Panc1 (cell line): ENCODE measurements at regions not wholly inside any gene's neighbourhood (a gene's known extent, or its start where the extent isn't known, plus 50 kb on each side); places are given as distances from the start of the nearest gene placed in this dataset.

Experiments used
- ATAC-seq: fragments of 200-7000 bp; cut with Tn5 transposase; 2 replicates; pipeline ENCODE4 v1.9.1; 2020; ENCODE audit warnings: mild to moderate bottlenecking, moderate library complexity
- BruUV-seq: library from RNA; stranded (reverse); fragments of 400-500 nt; replicated peaks from 2 replicates; lab custom pipeline; 2021; lab: Mats Ljungman, UMichigan
- CTCF ChIA-PET: fragments of 300-600 bp; sonication (Branson Sonifier 250); formaldehyde crosslinking; loops from one replicate; lab custom pipeline; 2022; ENCODE audit warnings: antibody characterized with exemption; lab: Charles Lee
- POLR2A ChIA-PET: fragments of 300-600 bp; sonication (Branson Sonifier 250); formaldehyde crosslinking; loops from one replicate; lab custom pipeline; 2022; ENCODE audit warnings: antibody characterized with exemption; lab: Charles Lee
- DNase-seq: peaks from one replicate; pipeline ENCODE4 v3.0.0-alpha.2; 2010; ENCODE audit warnings: low read depth, low spot score
- H3K27ac ChIP-seq: 2 replicates; pipeline ENCODE4 v1.5.1; 2011; ENCODE audit warnings: mild to moderate bottlenecking, low read length, inconsistent platforms
- H3K27me3 ChIP-seq: fragments of 200-500 bp; sonication (Bioruptor generic); 2 replicates; pipeline ENCODE4 v1.6.0; 2014; ENCODE audit warnings: low read length, inconsistent platforms; ENCODE audit not compliant: control insufficient read depth, insufficient read depth
- H3K36me3 ChIP-seq: fragments of 200-500 bp; sonication (Bioruptor generic); 2 replicates; pipeline ENCODE4 v1.5.1; 2014; ENCODE audit warnings: inconsistent platforms, mild to moderate bottlenecking, low read length, moderate library complexity; ENCODE audit not compliant: control insufficient read depth, insufficient read depth
- H3K4me1 ChIP-seq: 2 replicates; pipeline ENCODE4 v1.5.1; 2011; ENCODE audit warnings: inconsistent platforms, mild to moderate bottlenecking, low read length, moderate library complexity; ENCODE audit not compliant: control insufficient read depth, insufficient read depth
- H3K4me3 ChIP-seq, 2 experiments: 2 replicates each; pipeline ENCODE4 v1.5.1; 2011 to 2012; ENCODE audit warnings: low read depth in 2 of 2, low read length in 2 of 2, mild to moderate bottlenecking in 2 of 2, inconsistent platforms in 1 of 2, moderate library complexity in 1 of 2
- H3K9me3 ChIP-seq: fragments of 200-500 bp; sonication (Bioruptor generic); 2 replicates; pipeline ENCODE4 v1.5.1; 2014; ENCODE audit warnings: low read depth, mild to moderate bottlenecking, inconsistent platforms, low read length, moderate library complexity; ENCODE audit not compliant: control insufficient read depth, insufficient read depth
- CTCF ChIP-seq: fragments of 450-650 bp; IDR thresholded peaks from 2 replicates; pipeline ENCODE4 v1.5.1; 2017; ENCODE audit warnings: mild to moderate bottlenecking
- POLR2AphosphoS5 ChIP-seq: IDR thresholded peaks from 2 replicates; pipeline ENCODE4 v1.6.1; 2012; ENCODE audit warnings: mild to moderate bottlenecking, low read depth, low read length, moderate library complexity
- REST ChIP-seq, 2 experiments: IDR thresholded peaks; 2 replicates each; pipeline ENCODE4 v1.6.1; 2011 to 2012; ENCODE audit warnings: low read depth in 2 of 2, control low read depth in 1 of 2, low read length in 1 of 2, mild to moderate bottlenecking in 1 of 2, moderate library complexity in 1 of 2; ENCODE audit not compliant: insufficient read depth in 1 of 2
- SIN3A ChIP-seq: IDR thresholded peaks from 2 replicates; pipeline ENCODE4 v1.6.1; 2012; ENCODE audit warnings: low read depth, mild to moderate bottlenecking, low read length, moderate library complexity, borderline replicate concordance; ENCODE audit not compliant: insufficient read depth
- TCF7L2 ChIP-seq: IDR thresholded peaks from 2 replicates; pipeline ENCODE4 v1.6.1; 2011; ENCODE audit warnings: mild to moderate bottlenecking, low read depth, low read length, inconsistent platforms
- in situ Hi-C: cut with HindIII; loops from 2 replicates; pipeline ENCODE4 v1.10.0; 2016; ENCODE audit warnings: low sequenced_read_pairs, low pct_unique_long_range_greater_than_20kb
- intact Hi-C: fragments of 100-400 bp; cut with micrococcal nuclease; formaldehyde crosslinking; loops from one replicate; pipeline ENCODE4 v1.10.0; 2022; ENCODE audit not compliant: unreplicated experiment

DNA sequence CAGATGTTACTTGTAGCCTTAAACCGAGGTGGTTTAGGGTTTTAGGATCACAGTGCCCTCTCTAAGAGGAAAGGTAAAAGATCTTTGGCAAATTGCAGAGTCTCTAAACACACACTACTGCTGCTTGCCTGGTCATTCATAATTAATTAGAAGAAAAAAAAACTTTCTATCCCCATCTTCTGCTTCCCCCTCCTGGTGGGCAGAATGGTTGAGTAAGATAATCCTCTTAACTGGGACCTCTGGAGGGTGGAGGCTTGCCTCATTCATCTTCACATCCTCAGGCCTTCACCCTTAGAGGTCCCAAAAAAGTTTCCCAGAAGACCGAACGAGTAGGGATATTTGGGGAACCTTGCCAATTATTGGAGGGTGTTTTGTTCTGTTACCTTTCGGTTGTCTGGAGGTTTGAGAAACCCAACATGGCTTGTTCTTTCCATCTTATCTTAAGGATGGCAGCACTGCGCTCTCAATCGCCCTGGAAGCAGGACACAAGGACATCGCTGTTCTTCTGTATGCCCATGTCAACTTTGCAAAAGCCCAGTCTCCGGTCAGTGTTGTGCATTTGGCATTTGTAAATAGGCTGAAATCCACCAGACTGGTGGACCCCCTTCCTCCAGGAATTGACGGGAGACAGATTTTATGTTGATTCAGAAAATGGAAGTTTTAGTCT is 97.3 kb upstream of the DMRT1 start:
- in situ Hi-C loops (no loop called here), intact Hi-C loops (no loop called here)
- POLR2A ChIA-PET = no interaction called here
- BruUV-seq = no TSS peak
- CTCF ChIA-PET = no interaction called here
- Histone ChIP-seq H3K27me3 (no peaks in the 10 kb centered on the region), H3K27ac (no peak overlapping the region), H3K9me3 (no peaks in the 10 kb centered on the region), H3K36me3 (no peaks in the 10 kb centered on the region), H3K4me3 (no peak overlapping the region), H3K4me1 (no peaks in the 10 kb centered on the region)
- ATAC-seq = no peak
- TF ChIP-seq TCF7L2 = no peak
- DNase-seq = no peak

DNA sequence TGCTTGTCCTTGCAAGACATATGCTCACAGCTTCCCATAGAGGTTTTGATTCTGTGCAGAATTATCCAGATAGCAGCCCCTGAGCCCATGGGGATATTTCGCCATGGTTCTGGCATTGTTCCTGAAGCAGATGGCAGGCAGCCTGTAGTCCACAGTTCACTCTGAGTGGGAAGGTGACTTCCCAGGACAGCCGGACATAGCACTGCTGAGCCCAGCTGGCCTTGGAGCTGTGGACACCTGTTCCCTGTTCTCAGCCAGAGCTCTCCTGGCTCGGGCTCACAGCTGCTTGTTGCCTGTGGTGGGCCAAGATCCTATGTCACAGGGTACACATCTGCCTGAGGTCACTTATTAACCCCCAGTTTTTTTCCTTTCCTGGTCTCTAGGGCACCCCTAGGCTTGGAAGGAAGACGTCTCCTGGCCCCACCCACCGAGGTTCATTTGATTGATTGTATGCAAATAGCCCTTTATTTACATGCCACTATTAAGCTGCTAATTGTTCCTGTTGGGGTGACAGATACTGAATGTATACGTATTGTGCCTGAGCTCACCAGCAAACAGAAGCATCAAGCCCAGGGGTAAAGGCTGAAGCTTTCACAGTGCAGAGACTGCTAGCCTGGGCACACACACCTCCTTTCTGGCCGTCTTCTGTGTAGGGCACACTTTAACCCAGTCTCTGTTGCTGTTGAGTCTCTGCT is 96.6 kb upstream of the DMRT1 start:
- CTCF ChIA-PET = no interaction called here
- TF ChIP-seq POLR2AphosphoS5 (no peak), REST (IDR thresholded peaks at IDR 0.05; ENCODE audit: insufficient read depth in 1 of 2, low read depth in 2 of 2, low read length in 1 of 2) (no peak), CTCF (no peak), SIN3A (no peak), TCF7L2 (no peak)
- intact Hi-C loops = no loop called here
- BruUV-seq = no TSS peak
- ATAC-seq (no peak), DNase-seq (no peak)
- Histone ChIP-seq H3K27me3 (no peaks in the 10 kb centered on the region), H3K4me3 (no peak overlapping the region), H3K9me3 (no peaks in the 10 kb centered on the region), H3K27ac (no peak overlapping the region), H3K4me1 (no peaks in the 10 kb centered on the region), H3K36me3 (no peaks in the 10 kb centered on the region)
- in situ Hi-C loops = no loop called here
- POLR2A ChIA-PET = no interaction called here

DNA sequence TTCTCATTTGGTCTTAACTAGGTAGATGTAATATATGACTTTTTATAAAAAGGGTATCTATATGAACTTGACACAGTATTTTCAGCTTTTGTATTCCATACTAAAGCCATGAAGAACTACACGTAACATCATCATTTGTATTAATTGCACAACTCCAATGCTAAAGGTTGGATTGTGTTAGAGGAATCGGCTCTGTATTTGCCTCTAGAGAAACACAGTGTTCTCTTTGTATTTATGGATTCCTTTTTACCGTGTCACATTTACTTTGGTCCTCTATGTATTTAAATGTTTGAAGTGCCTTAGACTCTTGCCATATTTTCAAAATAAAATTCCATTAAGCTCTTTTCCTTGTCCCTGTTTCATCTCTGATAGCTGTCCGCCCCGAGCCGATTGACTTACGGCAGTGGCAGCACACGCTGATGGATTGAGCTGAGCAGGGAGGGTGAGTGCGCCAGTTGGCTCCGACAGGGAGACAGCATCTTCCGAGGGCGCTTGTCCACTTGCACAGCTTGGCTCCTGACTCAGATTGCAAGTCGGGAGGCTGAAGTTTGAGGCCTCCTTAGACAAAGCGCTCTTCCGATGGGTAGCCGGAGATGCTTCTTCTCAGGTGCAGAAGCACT is 95.6 kb upstream of the DMRT1 start:
- ATAC-seq (no peak), DNase-seq (no peak)
- BruUV-seq = no TSS peak
- intact Hi-C loops (no loop called here), in situ Hi-C loops (no loop called here)
- no peaks in the 10 kb centered on the region for H3K36me3 ChIP-seq
- no peak overlapping the region for H3K27ac ChIP-seq
- no peak overlapping the region for H3K4me3 ChIP-seq
- no peaks in the 10 kb centered on the region for H3K4me1 ChIP-seq
- POLR2A ChIA-PET = no interaction called here
- no peaks in the 10 kb centered on the region for H3K27me3 ChIP-seq
- CTCF ChIA-PET = no interaction called here
- TF ChIP-seq REST (IDR thresholded peaks at IDR 0.05; ENCODE audit: insufficient read depth in 1 of 2, low read depth in 2 of 2, low read length in 1 of 2) (no peak), SIN3A (no peak), TCF7L2 (no peak), CTCF (no peak), POLR2AphosphoS5 (no peak)
- H3K9me3 ChIP-seq = no peaks in the 10 kb centered on the region
